ENCODE measurements at regions not wholly inside any gene's neighbourhood (a gene's known extent, or its start where the extent isn't known, plus 50 kb on each side); places are given as distances from the start of the nearest gene placed in this dataset.

- no peaks in the 10 kb centered on the region for H3K27me3 ChIP-seq (ENCODE audit: low read depth)
Measured at GRCh38 chr3:163019260-163019659, 1522.7 kb downstream of the OTOL1 start.

GRCh38 chr3:163033652-163034051 is 1537.0 kb downstream of the OTOL1 start:
- DNase-seq: no peak
- Histone ChIP-seq H3K4me1 (no peaks in the 10 kb centered on the region), H3K27me3 (ENCODE audit: low read depth) (no peaks in the 10 kb centered on the region), H3K36me3 (no peaks in the 10 kb centered on the region), H3K9me3 (replicated peaks) (no peaks in the 10 kb centered on the region), H3K4me3 (no peak overlapping the region), H3K27ac (replicated peaks) (no peak overlapping the region)
- intact Hi-C loops (cut with micrococcal nuclease): no loop called here
- TF ChIP-seq CTCF (IDR thresholded peaks at IDR 0.05; ENCODE audit: borderline replicate concordance): no peak

More at GRCh38 chr3:163019260-163019659, 1522.7 kb downstream of the OTOL1 start:
- DNase-seq: no peak
- Histone ChIP-seq H3K4me3 (no peak overlapping the region), H3K9me3 (replicated peaks) (peaks cover 12% of the 10 kb centered on the region), H3K36me3 (no peaks in the 10 kb centered on the region), H3K27ac (replicated peaks) (no peak overlapping the region), H3K4me1 (no peaks in the 10 kb centered on the region)
- intact Hi-C loops (cut with micrococcal nuclease): no loop called here
- TF ChIP-seq CTCF (IDR thresholded peaks at IDR 0.05; ENCODE audit: borderline replicate concordance): no peak

- Histone ChIP-seq H3K4me1 (no peaks in the 10 kb centered on the region), H3K36me3 (no peaks in the 10 kb centered on the region), H3K9me3 (replicated peaks) (no peaks in the 10 kb centered on the region), H3K27ac (replicated peaks) (no peak overlapping the region), H3K27me3 (ENCODE audit: low read depth) (no peaks in the 10 kb centered on the region), H3K4me3 (no peak overlapping the region)
- TF ChIP-seq CTCF (IDR thresholded peaks at IDR 0.05; ENCODE audit: borderline replicate concordance): no peak
- no peak for DNase-seq
- intact Hi-C loops (cut with micrococcal nuclease): no loop called here
Measured at GRCh38 chr3:163039636-163040035, 1543.0 kb downstream of the OTOL1 start.

GRCh38 chr3:163043074-163043473 is 1546.5 kb downstream of the OTOL1 start:
- Histone ChIP-seq H3K4me3 (no peak overlapping the region), H3K9me3 (replicated peaks) (no peaks in the 10 kb centered on the region), H3K27me3 (ENCODE audit: low read depth) (no peaks in the 10 kb centered on the region), H3K27ac (replicated peaks) (no peak overlapping the region), H3K4me1 (no peaks in the 10 kb centered on the region), H3K36me3 (no peaks in the 10 kb centered on the region)
- DNase-seq: no peak
- intact Hi-C loops (cut with micrococcal nuclease): no loop called here
- TF ChIP-seq CTCF (IDR thresholded peaks at IDR 0.05; ENCODE audit: borderline replicate concordance): peak; percentile 31

- no peaks in the 10 kb centered on the region for H3K4me1 ChIP-seq
- H3K9me3 ChIP-seq (replicated peaks): no peaks in the 10 kb centered on the region
- no peak for DNase-seq
- intact Hi-C loops (cut with micrococcal nuclease): no loop called here
- H3K27me3 ChIP-seq (ENCODE audit: low read depth): no peaks in the 10 kb centered on the region
- H3K4me3 ChIP-seq: no peak overlapping the region
- no peaks in the 10 kb centered on the region for H3K36me3 ChIP-seq
- H3K27ac ChIP-seq (replicated peaks): no peak overlapping the region
- TF ChIP-seq CTCF (IDR thresholded peaks at IDR 0.05; ENCODE audit: borderline replicate concordance): no peak
Measured at GRCh38 chr3:163045945-163046344, 1549.3 kb downstream of the OTOL1 start.

GRCh38 chr3:163048881-163049280 is 1552.3 kb downstream of the OTOL1 start:
- no peak for TF ChIP-seq CTCF (IDR thresholded peaks at IDR 0.05; ENCODE audit: borderline replicate concordance)
- H3K4me1 ChIP-seq: no peaks in the 10 kb centered on the region
- intact Hi-C loops (cut with micrococcal nuclease): no loop called here

More at GRCh38 chr3:163048881-163049280, 1552.3 kb downstream of the OTOL1 start:
- no peaks in the 10 kb centered on the region for H3K9me3 ChIP-seq (replicated peaks)
- no peaks in the 10 kb centered on the region for H3K36me3 ChIP-seq
- H3K27me3 ChIP-seq (ENCODE audit: low read depth): no peaks in the 10 kb centered on the region
- H3K27ac ChIP-seq (replicated peaks): no peak overlapping the region
- H3K4me3 ChIP-seq: no peak overlapping the region
- DNase-seq: no peak
